Left forelimb (tissue), 1 donor: ENCODE measurements at regions not wholly inside any gene's neighbourhood (a gene's known extent, or its start where the extent isn't known, plus 50 kb on each side); places are given as distances from the start of the nearest gene placed in this dataset.
A peak's percentile ranks its signal among the peaks of the same experiment; 100 is the strongest.

Experiments used
- DNase-seq: peaks from one replicate; pipeline ENCODE4 v3.0.0-alpha.2; 2018; ENCODE audit warnings: low spot score

DNA sequence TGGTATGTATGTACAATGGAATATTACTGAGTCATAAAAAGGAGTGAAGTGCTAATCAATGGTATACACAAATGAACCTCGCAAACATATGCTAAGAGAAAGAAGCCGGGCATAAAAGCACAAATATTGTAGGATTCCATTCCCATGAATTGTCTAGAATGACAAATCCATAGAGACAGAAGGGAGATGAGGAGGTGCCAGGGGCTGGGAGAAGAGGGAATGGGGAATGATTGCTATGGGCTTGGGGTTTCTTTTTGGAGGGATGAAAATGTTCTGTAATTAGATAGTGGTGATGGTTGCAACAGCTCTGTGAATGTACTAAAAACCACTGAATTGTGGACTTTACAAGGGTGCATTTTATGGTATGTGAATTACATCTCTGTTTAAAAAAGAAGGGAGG is 73.5 kb downstream of the GLI2 start:
- DNase-seq: no peak

DNA sequence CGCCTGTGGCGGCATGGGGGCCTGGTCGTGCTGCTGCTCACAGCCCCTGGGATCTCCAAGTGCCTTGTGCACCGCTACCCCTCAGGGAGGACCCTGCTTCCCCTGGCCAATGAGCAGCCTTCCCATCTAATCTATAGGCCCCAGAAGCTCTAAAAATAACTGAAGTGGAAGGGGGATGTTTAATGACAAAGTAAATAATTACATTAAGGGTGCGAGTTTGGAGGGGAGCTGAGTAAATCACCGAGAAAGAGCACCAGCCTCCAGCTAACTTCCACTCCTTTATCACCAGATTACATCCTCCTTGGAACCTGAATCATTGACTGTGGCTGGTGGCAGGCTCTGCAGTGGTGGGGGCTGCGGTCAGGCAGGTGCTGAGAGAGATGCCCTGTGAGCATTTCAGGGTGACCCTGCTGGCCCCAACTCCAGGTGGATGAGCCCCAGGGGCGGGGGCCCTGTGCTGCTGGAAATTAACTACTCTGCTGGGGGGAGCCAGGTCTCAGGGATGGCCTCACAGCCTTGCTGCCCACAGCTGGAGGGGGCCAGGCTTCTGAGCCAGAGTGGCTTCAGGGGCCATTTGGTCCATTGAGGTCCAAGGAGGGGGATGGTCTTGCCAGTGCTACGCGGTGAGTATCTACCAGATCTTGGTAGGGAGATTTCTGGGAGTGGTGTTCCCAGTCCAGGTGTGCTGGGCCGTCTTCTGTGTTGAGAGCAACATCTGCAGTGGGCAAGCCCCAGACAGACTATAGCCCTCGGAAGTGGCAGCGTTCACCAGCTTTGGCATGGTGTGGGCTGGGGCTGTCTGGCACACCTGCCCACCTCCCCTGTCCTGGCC is 74.2 kb downstream of the GLI2 start:
- no peak for DNase-seq

DNA sequence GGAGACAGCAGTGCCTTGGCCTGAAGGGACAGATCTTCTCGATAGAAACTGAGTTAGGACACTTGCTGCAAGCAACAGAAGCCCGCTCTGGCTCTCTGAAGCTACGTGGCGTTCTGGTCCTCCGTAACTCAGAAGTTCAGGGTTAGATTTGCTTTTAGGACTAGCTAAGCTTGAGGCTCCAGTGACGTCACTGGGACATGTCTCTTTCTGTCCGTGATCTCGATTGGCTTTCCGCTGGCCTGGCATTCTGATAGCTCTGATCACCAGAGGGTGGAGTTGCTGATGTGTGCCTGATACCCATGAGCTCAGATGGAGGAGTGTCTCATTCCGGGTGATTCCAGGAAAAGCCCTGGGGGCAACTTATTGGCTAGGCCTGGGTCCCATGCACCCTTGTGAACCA is 75.0 kb downstream of the GLI2 start:
- no peak for DNase-seq

DNA sequence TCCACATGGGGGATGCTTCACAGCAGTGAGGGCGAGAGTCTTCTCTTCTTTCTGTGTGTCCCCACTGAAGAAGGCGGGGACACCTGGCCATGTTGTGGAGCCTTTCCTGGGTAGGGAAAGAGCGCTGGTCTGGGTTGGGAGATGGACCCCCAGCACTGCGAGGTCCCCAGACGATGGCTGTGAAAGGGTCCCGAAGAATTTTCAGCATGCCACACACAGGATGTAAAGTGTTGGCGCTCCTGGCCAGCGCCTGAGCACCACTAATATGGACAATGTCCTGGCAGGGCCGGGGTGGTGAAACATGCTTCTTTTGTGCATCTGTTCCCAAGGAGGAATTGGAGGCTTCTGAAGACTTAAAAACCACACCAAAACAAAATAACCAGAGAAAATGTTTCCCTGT is 77.2 kb downstream of the GLI2 start:
- DNase-seq: no peak

DNA sequence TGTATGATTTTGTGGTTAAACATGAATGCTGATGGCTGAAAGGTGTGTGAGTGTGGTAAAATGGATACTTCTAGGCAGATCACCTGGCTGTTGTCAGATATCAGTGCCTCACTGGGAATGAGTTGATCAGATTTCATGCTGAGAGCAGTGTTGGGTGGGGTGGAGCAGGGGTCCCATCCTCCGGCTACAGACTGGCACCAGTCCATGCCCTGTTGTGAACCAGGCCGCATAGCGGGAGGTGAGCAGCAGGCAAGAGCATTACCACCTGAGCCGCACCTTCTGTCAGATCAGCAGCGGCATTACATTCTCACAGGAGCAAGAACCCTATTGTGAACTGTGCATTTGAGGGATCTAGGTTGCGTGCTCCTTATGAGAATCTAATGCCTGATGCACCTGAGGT is 78.7 kb downstream of the GLI2 start:
- DNase-seq: no peak

DNA sequence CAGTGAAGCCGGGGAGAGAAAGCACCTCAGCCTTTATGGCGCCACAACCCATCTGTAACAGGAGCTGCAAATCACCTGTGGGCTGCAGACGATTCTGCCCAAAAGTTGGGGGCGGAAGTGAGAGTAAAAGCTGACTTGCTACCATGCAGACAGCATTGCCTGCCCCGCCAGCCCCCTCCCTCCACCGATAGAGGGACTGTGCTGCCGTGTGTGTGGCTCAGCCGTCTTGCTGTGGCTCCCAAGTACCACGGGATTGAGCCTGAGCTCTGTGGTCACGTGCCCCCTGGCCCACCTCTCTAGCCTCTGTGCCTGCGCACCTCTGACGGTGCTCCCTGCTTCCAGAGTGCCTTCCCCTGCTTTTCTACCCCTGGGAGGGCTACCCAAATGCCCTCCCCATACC is 79.6 kb downstream of the GLI2 start:
- no peak for DNase-seq

DNA sequence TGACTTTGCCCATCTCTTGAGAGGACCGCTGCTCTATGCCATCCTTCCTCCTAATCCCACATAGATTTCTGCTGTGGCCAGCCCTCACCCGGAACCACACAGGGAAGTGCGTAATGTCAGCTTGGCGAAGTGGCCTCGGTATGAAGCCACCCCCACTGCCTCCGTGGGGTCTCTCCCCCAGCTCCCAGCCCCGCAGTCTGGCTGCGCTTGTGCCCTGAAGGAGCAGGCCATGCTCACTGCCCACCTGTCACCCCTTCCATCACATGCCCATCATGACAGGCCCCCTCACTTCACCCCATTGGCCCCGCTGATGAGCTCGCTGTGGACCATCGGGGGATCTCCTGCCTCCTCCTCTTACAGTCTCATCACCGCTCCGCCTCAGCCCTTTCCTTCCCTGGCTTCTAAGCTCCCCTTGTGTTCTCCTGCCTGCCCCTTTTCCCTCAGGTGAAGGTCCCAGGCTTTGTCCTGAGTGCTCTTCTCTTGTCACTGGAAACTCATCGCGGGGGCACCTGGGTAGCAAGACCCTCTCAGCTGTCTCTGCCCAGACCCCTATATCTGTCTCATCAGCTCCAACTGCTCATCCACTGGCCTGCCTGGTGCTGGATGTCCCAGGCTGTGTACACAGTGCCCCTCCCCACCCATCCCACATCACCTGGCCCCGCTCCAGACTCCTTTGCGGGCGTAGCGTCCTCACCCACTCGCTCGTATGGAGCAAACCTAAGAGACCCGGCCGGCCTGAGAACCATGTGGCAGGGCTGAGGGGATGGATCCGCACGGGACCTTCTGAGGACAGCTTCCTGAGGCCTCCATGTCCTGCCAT is 81.7 kb downstream of the GLI2 start:
- no peak for DNase-seq

DNA sequence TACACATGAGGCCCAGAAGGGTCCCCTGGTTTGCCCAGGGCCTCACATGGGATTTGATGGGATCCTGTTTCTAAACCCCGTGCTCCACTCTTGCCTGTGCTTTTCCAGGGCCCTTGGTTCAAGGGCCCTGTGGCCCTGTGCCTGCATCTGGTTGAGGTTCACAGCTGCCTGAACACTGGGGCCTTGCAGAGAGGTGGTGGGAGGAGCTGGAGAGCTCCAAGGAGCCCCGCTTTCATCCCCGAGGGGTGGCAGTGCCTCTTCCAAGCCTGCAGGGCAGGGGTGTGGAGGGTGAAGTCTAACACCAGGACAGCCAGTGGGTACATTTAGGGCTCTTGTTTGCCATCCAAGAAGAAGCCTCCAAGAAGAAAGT is 82.3 kb downstream of the GLI2 start:
- DNase-seq: no peak

DNA sequence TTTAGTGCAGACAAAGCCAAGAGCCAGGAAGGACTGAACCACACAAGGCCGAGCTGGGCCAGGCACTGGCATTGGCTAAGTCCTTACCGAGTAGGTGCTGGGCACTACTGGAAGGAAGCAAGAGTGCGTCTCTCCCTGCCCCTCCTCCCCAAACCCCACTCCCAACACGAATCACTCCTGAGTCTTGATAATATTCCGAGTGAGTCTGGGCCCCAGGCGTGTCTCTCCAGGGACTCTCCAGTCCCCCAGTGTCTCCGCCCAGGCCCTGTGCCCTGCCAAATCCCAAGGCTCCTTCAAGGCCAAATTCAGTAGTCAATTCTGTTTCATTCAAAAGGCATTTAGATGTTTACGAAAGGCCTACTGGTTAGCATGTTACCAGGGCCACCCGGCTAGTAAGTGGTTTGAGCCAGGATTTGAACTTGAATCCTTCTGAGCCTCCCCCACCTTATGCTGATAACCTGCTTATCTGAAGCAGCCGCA is 82.8 kb downstream of the GLI2 start:
- no peak for DNase-seq

DNA sequence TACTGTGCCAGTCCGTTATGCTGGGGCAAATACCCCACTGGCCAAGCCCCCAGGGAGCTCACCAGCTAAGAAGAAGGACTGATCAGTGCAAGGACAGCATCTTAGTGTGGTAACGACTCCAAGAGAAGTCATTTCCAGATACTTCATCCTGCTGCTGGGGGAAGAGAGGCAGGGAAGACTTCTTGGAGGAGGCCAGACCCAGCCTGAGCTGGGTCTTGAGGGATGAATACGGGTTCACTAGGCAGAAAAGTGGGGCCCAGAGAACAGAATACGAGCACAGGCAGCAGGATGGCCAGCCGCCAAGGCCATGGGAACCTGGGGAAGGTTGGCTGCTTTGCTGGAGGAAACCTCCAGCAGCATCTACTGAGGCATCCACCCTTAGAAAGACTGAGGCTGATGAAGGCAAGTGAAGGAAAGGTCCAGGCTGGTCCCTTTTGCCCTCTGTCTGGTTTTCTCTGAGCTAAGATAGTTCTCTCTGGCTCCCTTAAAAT is 84.1 kb downstream of the GLI2 start:
- DNase-seq: no peak

DNA sequence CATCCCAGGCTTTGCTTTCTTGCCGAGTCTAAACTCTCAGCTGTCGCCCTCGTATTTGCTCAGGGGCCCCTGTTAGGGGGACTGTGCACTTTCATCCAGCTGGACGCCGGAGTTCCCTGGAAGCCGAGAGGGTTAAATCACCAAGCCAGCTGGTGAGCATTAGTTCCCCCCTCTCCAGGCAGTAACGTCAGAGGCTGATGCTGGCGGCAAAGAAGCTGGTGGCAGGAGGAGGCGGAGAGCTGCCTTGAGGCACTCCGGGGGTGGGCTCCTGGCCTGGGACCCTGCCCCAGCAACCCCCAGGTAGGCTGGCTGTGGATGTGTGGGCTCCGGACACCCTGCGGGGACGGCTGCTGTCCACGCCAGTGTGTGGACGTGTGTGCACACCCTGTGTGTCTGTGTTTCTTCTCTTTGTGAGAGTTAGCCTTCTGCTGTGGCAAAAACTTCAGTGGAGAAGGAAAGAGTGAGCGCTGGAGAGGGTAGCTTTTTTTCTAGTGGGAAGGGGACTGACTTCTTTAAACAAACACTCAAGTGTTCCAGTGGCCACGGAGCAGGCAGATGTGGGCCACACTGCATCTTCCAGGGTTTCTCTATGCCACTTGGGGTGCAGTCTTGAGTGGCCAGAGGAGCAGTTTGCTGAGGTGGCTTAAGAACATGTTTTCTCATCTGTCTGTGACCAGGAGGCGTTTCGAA is 84.7 kb downstream of the GLI2 start:
- peak; percentile 89 for DNase-seq

DNA sequence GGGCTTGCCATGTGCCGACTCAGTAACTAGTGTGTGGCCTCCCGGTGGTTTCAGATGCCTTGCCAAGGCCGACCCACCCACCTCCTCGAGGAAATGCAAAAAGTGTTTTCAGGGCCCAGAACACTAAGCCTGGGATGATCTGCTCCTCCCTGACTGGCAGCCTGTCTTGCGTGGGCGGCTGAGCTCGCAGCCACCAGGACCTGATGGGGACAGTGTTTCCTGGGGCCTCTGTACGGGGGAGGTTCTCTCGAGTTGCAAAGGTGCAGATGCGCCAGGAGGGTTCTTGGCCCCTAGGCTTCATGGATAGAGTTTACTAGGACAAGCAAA is 85.2 kb downstream of the GLI2 start:
- DNase-seq: peak; percentile 80

DNA sequence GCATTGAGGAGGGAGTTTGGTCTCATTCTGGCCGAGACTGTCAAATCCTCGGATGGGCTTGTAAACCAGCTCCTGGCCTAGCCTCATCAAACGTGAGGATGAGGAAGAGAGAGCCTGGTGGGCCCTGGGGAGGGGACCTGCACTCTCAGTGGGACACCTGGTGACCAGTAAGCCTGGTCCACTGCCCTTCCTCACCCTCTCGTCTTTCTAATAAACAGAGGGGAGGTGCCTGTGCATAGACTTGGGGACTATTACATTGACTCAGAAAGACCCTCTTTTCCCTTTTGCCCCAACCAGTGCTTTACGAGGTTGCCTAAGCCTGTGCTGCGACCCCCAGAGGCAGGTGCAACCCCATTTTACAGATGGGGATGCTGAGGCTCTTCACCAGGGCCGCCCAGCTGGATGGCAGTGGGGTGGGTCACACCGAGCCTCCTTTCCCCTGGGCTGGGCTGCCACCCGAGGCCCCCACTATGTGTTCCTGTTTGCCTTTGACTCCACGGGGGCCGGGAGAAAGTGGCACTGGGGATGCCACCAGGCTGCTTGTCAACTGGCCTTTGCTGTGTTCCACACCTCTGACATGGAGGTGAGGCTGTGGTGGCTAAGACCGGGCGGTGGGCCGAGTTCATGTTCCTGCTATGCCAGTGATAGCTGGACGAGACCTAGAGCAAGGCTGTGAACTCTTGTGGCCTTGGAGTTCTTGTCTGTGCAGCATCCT is 85.9 kb downstream of the GLI2 start:
- DNase-seq: no peak

DNA sequence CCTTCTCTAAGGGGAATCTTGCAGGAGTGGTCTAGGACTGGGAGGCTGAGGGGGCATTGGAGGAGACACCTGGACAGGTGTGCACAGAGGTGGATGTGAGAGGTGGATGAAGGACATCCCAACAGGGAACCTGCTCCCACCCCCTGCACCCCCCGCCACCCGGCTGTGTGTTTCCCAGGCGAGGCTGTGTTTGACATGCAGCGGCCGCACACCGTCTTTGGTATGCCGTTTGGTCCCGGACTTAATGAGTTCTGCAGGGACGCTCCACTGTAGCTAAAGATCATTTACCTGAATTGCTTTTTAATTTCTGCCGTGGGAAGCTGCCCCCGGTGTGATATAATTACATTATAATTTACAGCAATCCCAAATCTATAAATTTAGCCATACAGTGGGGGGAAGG is 87.3 kb downstream of the GLI2 start:
- DNase-seq: no peak

DNA sequence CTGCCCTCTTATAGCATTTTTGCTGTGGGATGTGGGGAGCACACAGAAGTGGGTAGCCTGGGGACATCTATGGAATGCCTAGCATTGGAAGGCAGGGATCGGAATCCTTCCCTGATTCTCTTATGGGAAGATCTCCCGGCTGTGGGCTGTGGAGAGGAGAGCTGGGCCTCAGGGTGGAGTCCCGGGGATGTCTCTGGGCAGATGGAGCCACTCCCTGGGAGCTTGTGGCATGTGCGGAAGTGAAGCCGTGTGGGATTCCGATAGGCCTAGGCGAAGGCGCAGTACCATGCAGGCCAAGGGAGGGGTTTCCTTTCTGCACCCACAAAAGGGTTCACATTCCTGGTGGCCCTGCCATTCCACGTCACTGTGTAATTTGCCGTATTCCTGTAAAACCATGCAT is 87.9 kb downstream of the GLI2 start:
- DNase-seq: no peak

DNA sequence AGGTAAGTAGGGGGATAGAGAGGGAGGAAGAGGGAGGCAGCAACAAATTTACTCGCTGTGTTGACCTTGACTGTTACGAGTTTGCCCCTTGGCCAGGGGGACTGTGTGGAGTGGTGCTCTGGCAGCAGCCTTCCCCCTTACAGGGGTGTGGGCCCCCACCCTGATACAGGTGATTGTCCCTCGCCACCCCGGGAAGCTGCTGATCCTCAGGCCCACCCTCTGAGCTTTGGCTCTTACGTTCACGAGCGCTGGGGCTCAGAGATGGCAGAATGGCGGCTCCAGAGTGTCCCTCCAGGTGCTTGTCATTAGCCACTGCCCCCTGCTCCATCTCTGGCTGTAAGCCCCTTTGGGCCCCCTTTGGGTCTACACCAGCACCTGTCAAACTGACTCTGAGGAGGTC is 88.6 kb downstream of the GLI2 start:
- DNase-seq: no peak

DNA sequence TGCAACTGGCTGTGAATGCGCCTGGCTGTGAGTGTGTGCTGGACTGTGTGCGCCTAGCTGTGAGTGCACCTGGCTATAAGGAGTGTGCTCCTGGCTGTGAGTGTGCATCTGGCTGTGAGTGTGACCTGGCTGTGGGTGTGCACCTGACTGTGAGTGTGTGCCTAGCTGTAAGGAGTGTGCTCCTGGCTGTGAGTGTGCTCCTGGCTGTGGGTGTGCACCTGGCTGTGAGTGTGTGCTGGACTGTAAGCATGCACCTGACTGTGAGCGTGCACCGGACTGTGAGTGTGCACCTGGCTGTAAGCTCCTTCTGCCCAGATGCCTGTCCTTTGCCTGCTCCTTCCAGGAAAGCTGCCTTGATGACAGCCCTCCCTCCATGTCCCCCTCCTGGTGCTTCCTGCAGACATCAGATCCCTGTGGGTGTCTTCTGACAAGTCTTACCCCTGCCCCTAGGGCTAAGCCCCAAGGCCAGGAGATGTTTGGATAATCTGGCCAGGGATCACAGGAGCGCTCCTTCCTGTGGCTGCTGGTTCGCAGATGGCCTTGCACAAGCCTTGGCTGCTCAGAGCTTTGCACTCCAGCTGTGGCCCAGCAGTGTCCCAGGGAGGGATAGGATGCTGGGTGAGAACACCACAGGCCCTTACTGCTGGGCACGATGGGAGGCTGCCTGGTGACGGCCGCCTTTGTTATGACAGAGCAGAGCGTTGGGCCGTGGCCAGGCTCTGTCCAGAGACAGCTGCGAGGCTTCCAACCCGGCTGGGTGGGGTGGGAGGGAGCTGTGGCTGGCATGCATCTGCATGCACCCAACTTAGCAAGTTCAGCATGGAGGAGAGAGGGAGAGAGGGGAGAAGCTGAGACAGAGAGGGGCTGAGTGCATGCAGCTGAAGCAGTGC is 89.9 kb downstream of the GLI2 start:
- peak; percentile 83 for DNase-seq

DNA sequence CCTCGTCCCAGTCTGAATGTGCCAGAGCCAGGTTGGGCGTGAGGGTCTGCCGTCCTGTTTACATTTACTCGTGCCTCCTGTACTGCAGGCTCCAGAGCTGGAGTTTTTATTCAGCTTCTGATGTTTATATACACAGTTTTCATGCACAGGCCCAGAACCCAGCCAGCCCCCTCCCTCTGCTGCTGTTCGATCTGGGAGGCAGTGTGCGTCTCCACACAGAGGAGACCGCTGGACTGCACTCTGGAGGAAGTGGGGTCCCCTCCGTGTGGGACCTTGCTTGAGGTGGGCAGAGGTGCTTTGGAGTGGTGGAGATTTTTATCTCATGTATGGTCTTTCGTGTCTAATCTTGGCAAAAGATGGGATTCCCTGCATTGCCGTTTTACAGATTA is 90.6 kb downstream of the GLI2 start:
- DNase-seq: no peak

DNA sequence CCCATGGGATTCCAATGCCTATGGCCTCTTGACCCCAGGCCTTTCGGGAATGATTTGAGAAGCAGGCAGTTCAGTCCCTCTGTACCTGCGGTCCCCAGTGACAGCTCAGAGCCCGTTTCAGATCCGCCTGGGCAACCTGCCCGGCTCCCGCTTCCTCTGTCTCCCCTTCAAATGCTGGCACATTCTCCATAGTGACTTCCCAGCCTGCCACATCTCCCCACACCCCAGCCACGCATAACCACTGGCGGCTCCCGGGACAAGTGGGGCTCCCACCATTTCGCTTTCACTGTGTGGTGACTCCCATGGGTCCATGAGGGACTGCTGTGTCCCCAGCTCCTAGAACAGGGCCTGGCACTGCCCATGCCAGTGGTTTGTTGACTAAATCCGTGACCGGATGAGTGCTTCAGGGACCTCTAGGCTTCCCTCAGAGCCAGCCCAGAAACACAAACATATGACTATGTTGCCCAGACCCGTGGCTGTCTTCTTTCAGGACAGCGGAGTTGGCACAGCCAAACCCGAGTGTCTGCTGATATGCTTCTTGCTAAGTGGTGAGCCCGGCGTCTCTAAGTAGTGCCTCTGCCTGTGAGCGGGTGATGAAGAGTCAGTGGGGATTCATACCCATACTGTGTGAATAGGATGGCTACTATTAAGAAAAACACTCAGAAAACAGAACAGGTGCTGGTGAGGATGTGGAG is 91.2 kb downstream of the GLI2 start:
- no peak for DNase-seq

DNA sequence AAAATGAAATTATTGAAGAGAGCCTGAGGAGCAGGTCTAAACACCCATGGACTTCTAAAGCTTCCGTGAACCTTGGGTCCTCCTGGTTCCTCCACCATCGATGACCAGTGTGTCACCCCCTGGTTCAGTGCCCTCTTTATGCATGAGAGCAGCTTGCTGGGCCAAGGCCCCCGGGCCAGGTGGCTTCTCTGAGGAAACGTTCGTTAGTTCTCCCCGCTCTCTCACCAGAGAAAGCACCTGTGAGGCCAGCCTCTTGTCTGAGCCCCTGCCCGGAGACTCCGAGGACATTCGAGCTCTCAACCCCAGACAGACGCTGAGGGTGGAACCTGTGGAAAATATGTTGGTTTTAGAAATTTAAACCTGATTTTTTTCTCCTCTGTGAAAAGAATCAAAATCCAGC is 92.4 kb downstream of the GLI2 start:
- DNase-seq: no peak
